HG03460 (cell line): ENCODE measurements at regions not wholly inside any gene's neighbourhood (a gene's known extent, or its start where the extent isn't known, plus 50 kb on each side); places are given as distances from the start of the nearest gene placed in this dataset.
"Not testable (repeated sequence)": the region's sequence is repeated elsewhere in the genome, so short reads cannot be mapped to it uniquely, and the experiment has no call there.

Experiments used
- ATAC-seq: cut with Tn5 transposase; IDR thresholded peaks from one replicate; pipeline ENCODE4 v1.9.1; 2021; ENCODE audit not compliant: unreplicated experiment

DNA sequence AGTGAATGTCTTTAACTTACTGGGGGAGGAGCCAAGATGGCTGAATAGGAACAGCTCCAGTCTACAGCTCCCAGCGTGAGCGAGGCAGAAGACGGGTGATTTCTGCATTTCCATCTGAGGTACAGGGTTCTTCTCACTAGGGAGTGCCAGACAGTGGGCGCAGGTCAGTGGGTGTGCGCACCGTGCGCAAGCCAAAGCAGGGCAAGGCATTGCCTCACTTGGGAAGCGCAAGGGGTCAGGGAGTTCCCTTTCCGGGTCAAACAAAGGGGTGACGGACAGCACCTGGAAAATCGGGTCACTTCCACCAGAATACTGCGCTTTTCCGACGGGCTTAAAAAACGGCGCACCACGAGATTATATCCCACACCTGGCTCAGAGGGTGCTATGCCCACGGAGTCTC, 187.3 kb downstream of the CHIC2 start:
- ATAC-seq: not testable (repeated sequence)

DNA sequence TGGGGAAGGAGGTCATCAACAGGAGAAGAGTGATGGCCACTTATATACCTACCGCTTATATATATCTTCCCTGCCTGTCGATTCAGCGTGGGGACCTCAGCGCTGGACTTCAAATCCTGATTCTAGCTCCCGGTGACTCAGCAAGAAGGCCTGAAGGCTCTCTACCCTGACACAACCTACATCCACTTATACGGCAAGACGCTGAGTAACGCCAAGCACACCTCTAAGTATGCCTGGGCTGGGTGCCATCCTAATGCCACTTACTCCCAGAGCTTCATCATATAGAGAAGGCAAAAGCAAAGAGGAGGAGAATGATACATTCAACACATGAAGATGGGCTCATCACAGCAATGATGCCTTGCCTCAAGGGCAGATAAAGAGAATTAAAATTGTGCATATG, 198.3 kb downstream of the CHIC2 start:
- ATAC-seq: no peak

DNA sequence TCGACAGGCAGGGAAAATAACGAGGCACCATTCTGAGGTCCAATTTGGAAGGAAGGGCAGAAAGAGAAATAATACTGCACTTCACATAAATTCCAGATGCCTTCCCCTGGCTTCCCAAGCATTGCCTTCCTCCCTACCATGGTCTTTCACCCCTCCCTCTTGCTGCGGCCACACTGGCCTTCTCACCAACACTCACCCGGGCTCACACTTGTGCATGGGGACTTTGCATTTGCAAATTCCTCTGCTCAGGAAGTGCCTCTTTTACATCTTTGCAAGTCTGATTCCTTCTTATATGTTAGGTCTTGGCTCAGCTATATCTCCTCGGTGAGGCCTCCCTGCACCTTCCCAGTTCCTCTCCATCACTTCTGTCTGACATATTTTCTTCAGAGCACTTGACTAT, 199.4 kb downstream of the CHIC2 start:
- ATAC-seq: no peak

DNA sequence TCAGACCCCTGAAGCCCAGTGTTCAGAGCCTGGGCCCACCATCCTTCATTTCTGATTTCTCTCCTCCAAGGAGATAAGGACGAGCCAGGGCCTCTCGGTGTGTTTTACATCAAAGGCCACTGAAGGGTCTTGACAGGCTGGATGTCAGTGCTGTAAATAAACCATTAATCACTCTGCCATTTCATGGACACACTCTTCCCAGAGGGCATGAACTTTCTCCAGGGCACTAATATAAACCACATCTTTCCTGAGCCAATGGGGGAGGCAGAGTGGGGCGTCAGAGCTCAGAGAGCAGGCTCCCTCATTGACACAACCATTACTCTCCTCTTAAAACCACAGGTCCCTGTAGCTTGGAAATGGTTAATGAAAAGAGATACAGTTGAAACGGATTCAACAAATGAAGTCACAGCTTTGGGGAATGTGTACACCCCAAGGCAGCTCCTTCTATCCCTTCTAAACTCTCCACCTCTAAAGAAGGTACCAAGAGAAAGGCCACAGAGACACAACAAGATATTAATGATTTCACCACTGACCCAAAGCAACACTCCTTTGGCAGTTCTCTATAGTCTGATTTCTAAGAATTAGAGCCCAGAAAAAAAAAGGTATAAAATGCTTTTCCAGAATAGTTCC, 200.6 kb downstream of the CHIC2 start:
- no peak for ATAC-seq

DNA sequence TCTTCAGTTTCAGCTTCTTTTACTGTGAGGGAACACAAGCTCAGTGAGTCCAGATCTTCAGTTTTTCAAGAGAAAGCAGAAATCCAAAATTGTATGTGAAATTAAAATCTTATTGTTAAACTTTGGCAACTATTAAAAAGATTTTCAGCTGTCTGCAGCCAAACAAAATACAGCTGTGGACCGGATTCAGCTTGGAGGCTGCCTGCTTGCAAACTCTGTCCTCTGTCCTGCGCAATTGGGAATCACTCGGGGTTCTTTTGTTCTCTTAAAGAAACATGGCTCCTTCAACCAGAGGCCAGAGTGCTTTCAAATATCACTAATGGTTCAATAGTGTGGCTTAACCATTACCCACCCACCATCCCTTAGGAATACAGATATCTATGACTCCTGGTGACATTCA, 201.2 kb downstream of the CHIC2 start:
- no peak for ATAC-seq

DNA sequence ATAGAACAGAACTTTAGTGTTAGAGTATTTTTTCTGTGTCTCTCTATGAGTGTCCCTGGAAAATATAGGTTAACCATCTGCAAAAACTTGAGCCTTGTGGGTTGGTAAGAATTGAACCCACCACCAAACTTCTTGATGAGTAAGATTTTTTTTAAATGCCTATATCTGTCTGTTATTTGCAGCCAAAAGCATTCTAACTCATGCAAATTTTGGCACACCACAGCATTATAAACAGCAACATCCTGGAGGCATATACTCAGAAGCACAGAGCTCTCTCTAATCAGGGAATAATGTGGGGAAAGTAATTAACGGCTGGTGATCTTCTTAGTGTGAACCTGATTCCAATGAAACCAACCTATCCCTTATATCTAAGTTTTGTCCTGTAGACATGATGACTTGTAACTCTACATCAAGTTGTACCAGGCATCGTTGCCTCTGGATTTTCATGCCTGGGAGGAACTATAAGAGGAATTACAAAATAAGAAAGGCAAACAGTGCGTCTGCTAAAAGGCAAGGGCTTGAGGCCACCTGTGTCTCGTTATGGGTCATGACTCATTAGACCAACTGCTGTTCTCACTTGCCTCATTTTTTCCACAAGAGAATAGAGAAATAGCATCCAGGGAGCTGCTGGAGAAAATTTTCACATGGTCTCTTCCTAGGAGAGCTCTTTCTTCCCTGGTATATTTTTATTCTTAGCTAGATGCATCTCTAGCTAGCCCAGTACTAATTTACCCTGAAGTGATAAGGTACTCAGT, 202.4 kb downstream of the CHIC2 start:
- no peak for ATAC-seq

DNA sequence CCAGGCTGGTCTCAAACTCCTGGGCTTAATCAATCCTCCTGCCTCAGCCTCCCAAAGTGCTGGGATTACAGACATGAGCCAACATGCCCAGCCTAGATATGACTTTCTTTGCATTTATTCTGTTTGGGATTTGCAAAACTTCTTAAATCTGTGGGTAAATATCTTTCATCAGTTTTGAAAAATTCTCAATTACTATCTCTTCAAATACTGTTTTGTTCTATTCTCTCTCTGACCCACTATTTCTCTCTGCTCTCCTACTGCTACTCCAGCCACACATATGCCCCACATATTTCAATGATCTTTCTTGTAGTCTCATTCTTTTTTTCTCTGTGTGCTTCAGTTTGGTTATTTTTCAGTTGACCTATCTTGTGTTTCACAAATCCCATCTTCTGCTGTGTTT, 205.1 kb downstream of the CHIC2 start:
- ATAC-seq: no peak

DNA sequence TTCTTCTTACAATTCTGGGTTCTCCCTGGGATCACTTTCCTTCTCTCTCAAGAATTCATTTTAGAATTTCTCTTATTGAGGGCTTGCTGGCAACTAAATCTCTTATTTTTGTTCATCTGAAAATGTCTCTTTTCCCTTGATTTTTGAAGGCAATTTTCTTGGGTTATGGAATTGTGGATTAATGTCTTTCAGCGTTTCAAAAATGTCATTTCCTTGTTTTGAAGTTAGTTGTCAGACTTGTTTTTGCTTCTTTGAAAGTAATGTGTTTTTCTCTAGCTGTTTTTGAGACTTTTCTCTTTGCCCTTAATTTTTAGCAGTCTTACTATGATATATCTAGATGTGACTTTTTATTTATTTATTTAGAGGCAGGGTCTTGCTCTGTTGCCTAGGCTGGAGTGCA, 205.7 kb downstream of the CHIC2 start:
- ATAC-seq: no peak

DNA sequence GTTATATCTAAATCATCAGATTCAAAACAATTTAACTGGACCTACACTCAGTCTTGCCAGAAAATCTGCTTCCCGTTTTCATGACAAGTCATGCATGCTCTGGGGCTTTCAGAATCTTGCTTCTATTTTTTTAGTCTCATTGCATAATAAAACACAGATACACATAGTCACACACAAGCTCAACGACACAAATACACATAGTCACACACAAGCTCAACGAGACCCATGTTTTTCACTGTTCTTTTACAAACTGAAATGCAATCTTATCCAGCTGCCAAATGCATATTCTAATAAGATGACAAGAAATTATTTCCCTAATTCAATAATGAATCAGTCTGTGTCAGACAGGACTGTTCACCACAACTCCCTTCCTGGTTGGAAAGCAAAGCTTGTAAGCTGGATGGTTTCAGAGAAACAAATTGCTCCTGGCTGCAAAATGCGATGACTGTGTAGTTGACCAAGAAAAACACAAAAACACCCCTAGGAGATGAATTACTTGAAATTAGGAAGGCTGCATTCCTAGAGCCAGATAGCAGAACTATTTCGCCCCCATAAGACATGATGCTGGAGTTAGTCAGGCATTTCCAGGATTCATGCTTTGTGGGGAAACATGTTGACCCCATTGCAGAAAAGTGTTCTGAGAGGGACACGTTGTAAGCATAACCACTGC, 208.7 kb downstream of the CHIC2 start:
- ATAC-seq: no peak

DNA sequence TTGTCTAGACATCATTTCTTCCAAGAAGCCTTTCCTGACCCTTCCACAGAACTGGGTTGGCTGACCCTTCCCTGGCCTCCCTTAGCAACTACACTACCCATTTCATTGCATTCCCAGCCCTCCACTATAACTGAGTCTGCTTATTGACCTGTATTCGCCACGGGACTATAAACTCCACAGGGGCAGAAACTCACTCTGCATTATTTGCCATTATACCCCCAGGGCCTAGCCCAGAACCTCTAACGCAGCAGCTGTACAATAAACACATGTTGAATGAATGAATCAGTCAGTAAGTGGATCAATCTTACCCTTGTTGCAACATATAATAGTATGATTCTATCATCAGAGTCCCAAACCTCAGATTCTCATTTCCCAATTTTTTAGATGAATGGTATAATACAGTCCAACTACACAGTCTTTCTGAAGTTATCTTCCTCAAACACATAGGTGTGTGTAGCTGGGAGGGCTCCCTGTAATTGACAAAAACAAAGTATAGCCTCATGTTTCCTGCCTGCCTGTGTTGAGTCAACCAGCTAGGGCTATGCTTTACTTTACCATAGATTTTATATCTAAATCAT, 209.3 kb downstream of the CHIC2 start:
- no peak for ATAC-seq

DNA sequence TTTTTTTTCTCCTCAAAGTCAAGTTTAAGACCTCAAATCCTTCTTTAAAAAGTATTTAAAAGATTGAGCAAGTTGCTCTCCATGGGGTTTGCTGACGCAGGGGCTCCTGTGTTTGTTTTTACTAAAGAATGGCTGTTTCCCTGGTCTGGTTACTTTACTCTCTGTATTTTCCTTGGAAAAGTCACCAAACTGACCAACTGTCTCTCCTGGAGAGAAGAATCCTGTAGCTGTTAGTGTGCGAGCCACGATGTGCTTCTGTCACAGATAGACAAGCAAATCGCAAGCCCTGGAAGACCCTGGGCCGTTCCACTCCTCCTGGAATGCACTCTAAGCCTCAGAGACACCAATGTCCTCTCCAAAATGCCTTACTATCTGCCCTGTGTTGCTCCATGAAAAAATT, 212.1 kb downstream of the CHIC2 start:
- no peak for ATAC-seq

DNA sequence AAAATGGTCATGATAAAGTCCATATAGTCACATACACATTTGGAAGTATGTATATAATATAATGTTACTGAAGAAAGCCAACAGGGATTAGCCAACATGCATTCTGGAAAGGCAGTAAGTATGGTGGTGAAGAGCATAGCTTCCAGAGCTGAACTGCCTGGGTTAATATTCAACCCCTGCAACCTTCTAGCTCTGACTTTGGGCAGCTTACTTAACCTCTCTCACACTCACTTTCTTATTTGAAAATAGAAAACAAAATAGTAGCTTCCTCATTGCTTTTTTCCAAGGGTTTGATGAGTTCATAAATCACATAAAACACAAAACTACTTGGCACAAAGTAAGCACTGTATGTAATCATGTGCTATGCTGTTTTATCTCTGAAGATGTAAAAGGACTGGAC, 216.4 kb downstream of the CHIC2 start:
- ATAC-seq: no peak

DNA sequence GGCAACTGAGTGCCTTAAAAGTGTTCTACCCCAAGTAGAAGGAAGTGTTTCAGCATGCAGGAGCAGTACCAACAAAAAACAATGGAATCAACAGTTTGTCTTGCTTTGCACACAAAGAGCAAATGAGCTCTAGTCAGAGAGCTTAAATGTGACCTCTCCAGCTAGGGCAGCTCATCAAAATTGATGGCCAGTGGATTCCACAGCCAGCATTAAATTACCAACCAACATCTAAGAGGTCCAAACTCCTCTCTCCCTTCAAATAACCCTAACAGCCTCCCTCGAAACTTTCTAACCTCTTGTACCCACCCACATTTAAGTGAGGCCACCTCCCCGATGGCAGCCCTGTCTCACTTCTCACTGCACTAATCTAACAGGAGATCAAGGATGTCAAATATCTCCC, 219.9 kb downstream of the CHIC2 start:
- ATAC-seq: no peak

DNA sequence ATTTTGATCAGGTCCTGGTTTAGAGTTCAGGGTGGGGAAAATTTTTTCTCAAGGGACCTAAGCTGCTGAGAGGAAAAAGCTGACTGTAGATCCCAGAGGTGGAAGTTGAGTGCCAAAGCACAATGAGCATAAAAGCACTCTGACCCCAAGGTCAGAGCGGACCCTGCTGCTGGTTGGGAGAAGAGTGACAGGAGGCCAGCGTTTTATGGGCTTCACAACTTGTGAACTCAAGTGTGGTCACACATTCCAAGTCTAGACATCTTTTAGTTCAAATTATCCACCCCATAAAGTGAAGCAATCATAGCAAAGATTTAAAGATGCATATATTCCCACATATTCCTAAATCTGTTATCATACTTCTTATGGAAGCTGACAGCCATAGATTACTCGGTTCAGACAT, 220.3 kb downstream of the CHIC2 start:
- ATAC-seq: no peak

DNA sequence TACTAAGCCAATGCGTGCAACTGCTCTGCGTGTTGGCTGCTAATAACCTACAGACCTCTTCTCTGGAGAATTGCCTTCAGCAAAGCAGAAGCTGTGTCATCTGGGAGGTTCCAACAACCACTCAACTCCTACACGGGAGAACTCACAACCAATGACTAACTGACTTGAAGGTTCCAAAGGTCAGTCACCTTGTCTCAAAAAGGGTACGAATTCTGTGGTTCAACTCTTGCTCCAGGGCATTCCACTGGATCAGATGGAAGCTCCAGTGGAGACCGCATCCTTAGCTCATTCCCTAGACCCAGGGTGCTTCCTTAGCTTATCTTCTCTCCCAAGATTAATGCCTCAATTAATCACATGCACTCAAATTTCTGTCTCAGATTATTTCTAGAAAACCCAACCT, 222.7 kb downstream of the CHIC2 start:
- no peak for ATAC-seq

DNA sequence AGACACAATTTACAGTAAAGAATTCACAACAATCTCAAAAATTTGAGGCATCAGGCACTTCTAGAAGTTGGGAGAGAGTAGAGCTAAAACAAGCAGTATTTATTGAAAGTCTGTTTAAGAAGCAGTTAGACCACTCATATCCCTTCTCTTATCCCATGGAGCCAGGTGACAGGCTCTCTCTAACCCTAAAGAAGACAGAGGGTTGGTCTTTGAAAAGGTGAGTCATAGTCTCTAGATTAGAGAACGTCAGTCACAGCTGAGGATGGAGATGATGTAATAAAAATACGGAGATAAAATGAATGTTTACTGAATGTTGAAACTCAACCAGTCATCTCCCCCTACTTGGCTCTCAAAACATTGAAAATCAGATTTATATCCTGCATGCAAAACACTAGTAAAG, 223.8 kb downstream of the CHIC2 start:
- no peak for ATAC-seq

DNA sequence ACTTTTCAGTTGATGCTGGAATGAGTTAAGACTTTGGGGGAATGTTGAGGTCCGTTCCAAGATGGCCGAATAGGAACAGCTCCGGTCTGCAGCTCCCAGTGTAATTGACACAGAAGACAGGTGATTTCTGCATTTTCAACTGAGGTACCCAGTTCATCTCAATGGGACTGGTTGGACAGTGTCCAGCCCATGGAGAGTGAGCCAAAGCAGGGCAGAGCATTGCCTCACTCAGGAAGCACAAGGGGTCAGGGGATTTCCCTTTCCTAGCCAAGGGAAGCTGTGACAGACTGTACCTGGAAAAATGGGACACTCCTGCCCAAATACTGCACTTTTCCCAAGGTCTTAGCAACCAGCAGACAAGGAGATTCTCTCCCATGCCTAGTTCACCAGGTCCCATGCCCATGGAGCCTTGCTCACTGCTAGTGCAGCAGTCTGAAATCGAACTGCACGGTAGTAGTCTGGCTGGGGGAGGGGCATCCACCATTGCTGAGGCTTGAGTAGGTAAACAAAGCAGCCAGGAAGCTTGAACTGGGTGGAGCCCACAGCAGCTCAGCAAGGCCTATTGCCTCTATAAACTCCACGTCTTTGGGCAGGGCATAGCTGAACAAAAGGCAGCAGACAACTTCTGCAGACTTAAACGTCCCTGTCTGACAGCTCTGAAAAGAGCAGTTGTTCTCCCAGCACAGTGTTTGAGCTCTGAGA, 231.0 kb downstream of the CHIC2 start:
- not testable (repeated sequence) for ATAC-seq

DNA sequence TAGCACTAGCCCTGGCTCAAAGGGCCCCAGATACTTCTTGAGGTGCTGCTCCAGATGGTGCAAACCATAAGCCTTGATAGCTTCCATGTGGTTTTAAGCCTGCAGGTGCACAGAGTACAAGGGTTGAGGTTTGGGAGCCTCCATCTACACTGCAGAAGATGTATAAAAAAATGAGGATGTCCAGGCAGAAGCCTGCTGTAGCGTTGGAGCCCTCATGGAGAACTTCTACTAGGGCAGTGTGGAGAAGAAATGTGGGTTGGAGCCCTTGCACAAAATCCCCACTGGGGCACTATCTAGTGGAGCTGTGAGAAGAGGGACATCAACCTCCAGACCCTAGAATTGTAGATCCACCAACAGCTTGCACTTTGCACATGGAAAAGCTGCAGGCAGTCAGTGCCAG, 231.9 kb downstream of the CHIC2 start:
- ATAC-seq: no peak

DNA sequence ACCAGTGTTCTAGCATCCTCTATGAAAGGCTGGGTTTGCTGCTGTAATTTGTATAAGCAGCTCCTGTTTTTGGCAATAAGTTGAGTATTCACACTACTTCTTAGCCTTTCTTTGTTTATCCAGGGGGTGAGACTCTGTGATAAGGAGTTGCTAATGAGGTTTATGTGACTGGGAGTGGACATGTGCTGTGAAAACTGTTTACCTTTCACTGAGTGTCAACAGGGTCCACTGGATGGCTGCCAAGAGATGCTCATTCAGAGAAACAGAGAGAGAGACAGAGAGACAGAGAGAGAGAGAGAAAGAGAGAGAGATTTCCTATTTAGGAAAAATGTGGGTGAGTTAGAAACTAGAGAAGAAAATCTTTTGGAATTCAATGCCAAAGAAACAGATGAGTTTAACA, 233.9 kb downstream of the CHIC2 start:
- ATAC-seq: no peak

DNA sequence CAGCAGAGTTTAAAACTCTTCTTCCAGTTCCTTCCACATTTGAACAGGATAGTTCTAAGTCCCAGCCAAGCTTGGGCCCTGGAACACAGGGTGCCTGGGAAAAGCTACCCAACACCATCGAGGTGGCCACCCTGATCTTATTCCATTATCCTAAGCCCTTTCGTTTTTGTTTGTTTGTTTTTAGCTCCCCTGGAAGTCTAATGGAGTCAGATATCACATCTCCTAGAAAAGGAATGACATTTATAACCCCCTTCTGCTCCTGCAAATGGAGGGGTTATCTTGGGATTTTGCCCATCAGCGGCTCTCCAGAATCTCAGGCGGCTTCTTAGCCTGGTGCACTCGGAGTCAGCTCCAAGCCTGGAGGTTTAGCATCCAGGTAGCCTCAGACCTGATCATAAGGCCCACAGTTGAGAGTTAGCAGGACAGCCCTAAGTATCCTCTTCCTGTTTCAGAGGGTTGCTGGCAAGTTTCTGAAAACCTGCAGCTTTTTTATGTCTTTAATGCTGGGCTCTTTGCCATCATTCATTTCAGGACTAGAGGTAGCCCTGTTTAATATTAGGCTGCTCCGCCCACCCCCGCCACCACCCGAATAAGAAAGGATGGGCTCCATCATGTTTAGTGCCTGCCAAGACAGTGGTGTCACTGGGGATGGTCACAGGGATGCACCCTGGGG, 230.0 kb upstream of the LNX1 start:
- no peak for ATAC-seq

DNA sequence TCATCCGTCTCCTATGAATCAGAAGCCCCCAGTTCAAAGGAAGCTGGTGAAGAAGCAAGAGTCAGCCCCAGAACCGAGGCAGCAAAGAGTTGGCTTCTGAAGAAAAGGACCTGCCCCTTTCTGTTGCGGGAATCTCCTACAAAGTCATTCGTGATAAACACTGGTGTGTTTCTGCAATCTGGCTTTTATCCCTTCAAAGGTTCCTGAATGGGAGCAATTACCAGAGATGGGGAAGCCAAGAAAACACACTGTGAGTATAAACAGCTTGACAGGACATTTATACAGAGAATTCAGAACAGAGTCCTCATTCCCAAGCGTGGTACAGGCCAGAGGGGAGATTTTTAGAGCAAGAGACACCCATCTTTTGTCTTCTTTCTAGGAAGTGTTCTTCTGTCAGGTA, 226.8 kb upstream of the LNX1 start:
- ATAC-seq: no peak
